DMS153 (cell line): ENCODE measurements at regions not wholly inside any gene's neighbourhood (a gene's known extent, or its start where the extent isn't known, plus 50 kb on each side); places are given as distances from the start of the nearest gene placed in this dataset.
"Not testable (repeated sequence)": the region's sequence is repeated elsewhere in the genome, so short reads cannot be mapped to it uniquely, and the experiment has no call there.

Experiments used
- DNase-seq: peaks from one replicate; lab custom pipeline; 2025; lab: John Stamatoyannopoulos, UW

- peak; percentile 0 for DNase-seq
These were observed 272.1 kb upstream of the CCNG1 start for GRCh38 chr5:163165277-163165676.

GRCh38 chr5:163170161-163170560, 267.2 kb upstream of the CCNG1 start:
- DNase-seq = not testable (repeated sequence)

- no peak for DNase-seq
These were observed 264.7 kb upstream of the CCNG1 start for GRCh38 chr5:163172540-163173338.

DNA sequence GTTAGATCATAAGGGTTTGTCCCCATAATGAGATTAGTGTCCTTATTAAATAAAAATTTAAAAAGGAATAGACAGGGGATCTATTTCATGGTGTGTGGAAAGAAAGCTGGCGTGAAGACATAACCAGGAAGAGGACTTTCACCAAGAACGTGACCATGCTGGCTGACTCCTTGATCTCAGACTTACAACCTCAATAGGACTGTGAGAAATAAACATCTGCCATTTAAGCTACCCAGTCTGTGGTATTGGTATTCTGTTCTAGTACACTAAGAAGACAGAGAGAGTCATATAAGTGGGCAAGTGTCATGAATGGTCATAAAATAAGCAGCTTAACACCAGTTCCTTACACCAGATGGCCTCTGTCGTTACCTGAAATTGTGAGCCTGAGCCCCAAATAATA, 259.4 kb upstream of the CCNG1 start:
- no peak for DNase-seq

DNA sequence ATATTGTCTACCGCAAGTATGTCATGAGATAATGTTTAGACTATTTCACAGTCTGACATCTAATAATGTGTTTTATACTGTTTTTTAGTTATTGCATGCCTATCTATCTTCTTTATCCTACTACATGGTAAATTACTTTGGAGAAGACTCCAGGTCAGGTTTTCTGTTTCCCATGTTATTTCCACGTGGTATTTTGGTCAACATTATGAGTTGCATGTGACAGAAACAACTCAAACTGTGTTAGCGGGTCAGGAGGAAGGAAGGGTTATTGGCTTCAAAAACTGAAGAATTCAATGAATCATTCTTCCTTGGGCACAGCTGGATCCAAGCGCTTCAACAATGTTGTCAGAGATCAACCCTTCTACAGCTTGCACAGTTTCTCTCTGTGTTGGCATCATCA, 252.1 kb upstream of the CCNG1 start:
- DNase-seq = no peak

DNA sequence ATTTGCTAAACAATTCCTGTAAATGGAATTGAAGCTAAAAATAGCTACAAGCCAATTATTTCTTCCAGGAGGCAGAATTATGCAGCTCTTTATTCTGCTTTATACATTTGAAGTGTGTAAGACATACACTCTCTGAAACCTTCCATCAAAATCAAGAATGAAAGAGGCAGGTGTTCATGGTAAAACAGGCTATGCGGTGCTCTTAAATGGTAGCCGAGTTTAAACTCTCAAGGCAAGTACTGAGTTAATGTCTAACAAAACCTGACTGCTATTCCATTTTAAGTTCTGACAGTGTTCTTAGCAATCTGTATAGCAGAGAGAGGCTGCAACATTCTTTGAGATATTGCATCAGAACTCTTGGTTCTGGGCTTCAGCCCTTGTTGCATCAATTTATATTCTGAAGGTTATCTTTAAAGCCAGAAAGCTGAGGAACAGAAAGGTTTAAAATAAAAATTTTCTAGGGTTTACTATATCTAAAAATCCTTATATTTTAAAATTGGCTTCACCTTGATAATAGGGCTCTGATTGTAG, 248.3 kb upstream of the CCNG1 start:
- no peak for DNase-seq

GRCh38 chr5:163190283-163190682, 247.1 kb upstream of the CCNG1 start:
- DNase-seq = no peak

GRCh38 chr5:163190784-163191183, 246.6 kb upstream of the CCNG1 start:
- DNase-seq = no peak

- DNase-seq = no peak
These were observed 243.5 kb upstream of the CCNG1 start for GRCh38 chr5:163193886-163194285.

DNA sequence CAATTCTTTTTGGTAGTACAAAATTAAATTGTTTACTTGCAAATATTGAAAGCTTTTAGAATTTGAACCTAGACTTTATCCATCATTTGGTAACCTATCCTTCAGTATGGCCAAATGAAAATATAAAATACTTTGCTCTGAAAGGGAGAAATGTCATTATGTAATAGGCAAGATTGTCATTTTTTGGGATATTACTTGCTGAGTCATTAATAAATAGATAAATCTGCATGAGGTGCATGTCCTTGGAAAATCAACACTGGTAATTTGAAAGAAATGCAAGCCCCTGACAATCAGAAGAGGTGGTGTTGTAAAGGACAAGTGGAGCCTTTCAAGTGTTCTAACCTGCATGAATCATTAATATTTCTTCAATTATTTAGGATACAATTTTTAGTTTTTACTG, 231.8 kb upstream of the CCNG1 start:
- no peak for DNase-seq

DNA sequence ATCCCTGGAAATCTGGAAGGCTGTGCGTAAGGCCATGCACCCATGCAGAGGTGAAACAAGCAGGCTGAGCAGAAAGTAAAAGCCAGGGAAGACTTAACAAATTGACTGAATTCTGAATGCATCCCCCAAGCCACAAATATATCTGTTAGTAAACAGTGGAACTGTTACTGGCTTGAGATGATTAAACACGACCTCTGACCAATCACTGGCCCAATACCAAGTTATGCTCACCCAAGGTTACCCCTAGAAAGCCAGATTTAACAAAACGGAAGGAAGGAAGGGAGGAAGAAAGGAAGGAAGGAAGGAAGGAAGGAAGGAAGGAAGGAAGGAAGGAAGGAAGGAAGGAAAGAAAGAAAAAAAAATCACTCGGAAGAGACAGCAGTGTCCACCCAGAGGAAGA, 215.8 kb upstream of the CCNG1 start:
- DNase-seq = no peak

- no peak for DNase-seq
These were observed 214.4 kb upstream of the CCNG1 start for GRCh38 chr5:163222982-163223381.

GRCh38 chr5:163244445-163244987, 192.9 kb upstream of the CCNG1 start:
- no peak for DNase-seq

DNA sequence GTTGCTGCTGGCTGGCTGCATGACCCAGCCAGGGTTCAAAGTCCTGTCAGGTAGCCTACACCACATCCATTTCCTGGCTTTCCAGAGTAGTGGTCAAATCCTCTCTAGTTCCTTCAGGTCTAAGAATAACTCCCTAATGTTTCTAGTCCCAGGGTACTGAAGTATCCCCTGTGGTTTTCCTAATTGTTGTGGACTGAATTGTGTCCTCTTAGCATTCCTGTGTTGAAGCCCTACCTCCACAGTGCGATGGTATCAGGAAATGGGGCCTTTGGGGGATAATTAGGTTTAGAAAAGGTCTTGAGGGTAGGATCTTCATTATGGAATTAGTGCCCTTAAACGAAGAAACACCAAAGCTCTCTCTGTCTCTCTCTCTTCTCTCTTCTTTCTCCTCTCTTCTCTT, 191.8 kb upstream of the CCNG1 start:
- DNase-seq = no peak

DNA sequence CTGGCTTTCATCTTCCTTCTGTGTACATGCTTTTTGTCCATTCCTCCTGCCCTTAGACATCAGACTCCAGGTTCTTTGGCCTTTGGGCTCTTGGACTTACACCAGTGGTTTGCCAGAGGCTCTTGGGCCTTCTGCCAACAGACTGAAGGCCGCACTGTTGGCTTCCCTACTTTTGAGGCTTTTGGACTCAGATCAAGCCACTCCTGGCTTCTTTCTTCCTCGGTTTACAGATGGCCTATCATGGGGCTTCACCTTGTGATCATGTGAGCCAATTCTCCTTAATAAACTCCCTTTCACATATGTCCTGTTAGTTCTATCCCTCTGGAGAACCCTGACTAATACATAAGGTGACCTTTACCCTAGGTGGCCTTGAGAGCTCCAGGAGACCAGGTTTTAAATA, 189.1 kb upstream of the CCNG1 start:
- DNase-seq = no peak

GRCh38 chr5:163248871-163249270, 188.5 kb upstream of the CCNG1 start:
- DNase-seq = no peak

GRCh38 chr5:163252950-163253349, 184.4 kb upstream of the CCNG1 start:
- no peak for DNase-seq

GRCh38 chr5:163259495-163259894, 177.9 kb upstream of the CCNG1 start:
- DNase-seq = no peak

DNA sequence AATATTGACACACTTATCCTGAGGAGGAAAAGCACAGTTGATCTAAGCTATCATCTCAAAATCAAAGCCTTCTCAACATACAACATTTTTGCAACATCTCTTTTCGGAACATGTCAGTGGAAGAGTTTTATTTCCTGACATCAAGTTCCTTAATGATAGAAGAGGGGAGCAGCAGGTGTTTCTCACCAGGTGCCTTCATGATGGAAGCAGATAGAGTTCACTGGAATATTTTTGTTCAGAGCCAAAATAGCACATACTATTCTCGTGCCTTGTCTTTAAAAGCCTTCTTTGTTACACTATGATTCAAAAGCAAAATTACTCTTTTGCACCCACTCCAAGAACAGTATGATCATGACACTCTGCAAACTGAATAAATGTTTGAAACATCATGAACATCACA, 176.9 kb upstream of the CCNG1 start:
- DNase-seq = no peak

DNA sequence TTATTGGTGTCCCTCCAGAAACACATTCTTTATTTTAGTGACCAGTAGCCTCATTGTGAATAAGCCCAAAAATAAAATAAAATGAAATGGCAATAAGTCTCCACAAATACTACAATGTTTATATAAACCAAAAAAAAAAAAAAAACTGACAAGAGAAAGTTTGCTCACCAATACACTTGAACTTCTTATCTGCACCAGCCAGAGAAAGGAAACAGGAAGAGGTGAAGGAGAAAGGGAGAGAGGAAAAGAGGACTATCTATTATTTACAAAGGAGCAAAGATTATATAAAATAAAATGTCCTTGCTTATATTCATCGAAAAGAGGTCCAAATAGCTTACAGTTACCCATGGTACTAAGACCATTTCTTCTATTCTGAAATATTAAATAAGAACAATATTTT, 176.4 kb upstream of the CCNG1 start:
- DNase-seq = no peak

DNA sequence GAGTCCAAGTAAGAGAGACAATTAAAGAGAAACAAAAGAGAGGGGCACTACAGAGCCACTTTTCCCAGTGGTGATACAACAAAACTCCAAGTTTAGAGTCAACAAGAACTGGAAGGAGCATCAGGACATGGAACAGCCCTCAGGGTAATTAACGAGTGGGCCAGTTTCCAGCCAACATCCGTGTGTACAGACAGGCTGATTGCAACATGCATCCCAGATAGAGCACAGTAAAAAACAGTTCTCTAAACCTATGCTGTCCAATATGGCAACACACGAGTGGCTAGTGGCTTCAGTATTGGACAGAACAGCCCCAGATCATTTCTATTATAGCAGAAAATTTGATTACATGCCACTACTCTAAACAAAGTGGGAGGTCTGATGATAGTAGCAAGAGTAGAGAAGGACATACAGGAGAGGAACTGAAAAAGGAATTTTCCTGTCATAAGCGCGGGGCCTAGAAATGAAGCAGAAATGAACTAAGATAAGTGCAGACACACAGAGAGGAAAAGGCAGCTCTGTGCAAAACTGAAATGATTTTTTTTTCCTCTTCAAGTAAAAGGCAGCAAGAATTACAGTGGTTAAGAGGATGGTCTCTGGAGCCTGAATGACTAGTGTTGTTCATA, 175.6 kb upstream of the CCNG1 start:
- DNase-seq = no peak

DNA sequence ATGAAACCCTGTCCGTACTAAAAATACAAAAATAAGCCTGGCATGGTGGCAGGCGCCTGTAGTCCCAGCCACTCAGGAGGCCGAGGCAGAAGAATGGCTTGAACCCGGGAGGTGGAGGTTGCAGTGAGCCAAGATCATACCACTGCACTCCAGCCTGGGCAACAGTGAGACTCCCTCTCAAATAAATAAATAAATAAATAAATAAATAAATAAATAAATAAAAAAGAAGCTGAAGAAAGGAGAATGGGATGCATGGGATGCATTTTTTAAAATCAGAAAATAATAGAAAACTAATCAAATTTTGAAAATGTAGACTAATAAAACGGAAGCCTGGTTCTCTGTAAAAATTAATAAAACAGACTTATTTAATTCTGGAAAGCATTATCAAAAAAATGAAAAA, 171.1 kb upstream of the CCNG1 start:
- DNase-seq = not testable (repeated sequence)

DNA sequence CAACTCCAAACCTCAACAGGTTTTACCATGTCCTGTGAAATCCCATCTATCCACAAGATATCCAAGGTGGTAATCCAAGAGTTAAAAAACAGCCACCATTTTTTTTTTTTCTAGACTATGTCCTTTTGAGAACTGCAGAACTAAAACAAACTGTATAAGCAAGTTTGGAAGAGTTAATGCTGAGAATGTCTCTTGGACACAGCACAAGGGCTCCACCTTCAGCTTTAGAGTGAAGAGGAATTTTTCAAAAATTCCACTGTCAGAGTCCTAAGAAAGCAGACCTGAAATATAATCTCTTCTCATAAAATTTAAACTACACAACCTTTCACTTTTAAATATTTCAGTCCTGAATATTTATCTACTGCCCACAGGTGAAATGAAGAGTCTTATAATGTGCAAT, 167.8 kb upstream of the CCNG1 start:
- no peak for DNase-seq
